Keratinocyte (primary cell): ENCODE measurements at regions not wholly inside any gene's neighbourhood (a gene's known extent, or its start where the extent isn't known, plus 50 kb on each side); places are given as distances from the start of the nearest gene placed in this dataset.

Source experiments
- DNase-seq: peaks from one replicate; pipeline ENCODE4 v3.0.0-alpha.2; 2011; ENCODE audit warnings: low read depth, missing footprints, low spot score
- FAIRE-seq: peaks from 2 replicates; lab custom pipeline; 2011; peaks lifted over from hg19 to GRCh38; lab: Jason Lieb, UNC
- H2AFZ ChIP-seq: 2 replicates; pipeline ENCODE4 v1.6.0; 2012; ENCODE audit warnings: low read length, control low read depth, inconsistent platforms; ENCODE audit not compliant: control insufficient read depth
- H3K27ac ChIP-seq: 2 replicates; pipeline ENCODE4 v1.5.1; 2011; ENCODE audit warnings: low read length; ENCODE audit not compliant: control insufficient read depth, insufficient read depth
- H3K27me3 ChIP-seq: 3 replicates; pipeline ENCODE4 v1.6.0; 2011; ENCODE audit warnings: low read length; ENCODE audit not compliant: control insufficient read depth, insufficient read depth; ENCODE audit errors: extremely low read depth
- H3K36me3 ChIP-seq, 2 experiments: 2 replicates in 1 of 2; 3 replicates in 1 of 2; pipeline ENCODE4 v1.5.1; 2011; ENCODE audit warnings: low read length in 2 of 2, mild to moderate bottlenecking in 1 of 2; ENCODE audit not compliant: control insufficient read depth in 2 of 2, insufficient read depth in 2 of 2; ENCODE audit errors: extremely low read depth in 1 of 2
- H3K4me1 ChIP-seq: 3 replicates; pipeline ENCODE4 v1.5.1; 2011; ENCODE audit warnings: low read length; ENCODE audit not compliant: control insufficient read depth, insufficient read depth; ENCODE audit errors: extremely low read depth
- H3K4me2 ChIP-seq: 3 replicates; pipeline ENCODE4 v1.6.0; 2011; ENCODE audit warnings: low read depth, low read length; ENCODE audit not compliant: control insufficient read depth, insufficient read depth; ENCODE audit errors: extremely low read depth
- H3K4me3 ChIP-seq, 3 experiments: fragments of 200-600 bp in 1 of 3; sonication (generic) in 1 of 3; 2 replicates in 2 of 3; 3 replicates in 1 of 3; pipeline ENCODE4 v1.5.1; 2011 to 2016; ENCODE audit warnings: low read length in 3 of 3, mild to moderate bottlenecking in 3 of 3, control low read depth in 2 of 3, inconsistent platforms in 1 of 3, low read depth in 1 of 3, mixed read lengths in 1 of 3, mixed run types in 1 of 3, moderate library complexity in 1 of 3; ENCODE audit not compliant: control insufficient read depth in 2 of 3, insufficient read depth in 2 of 3; ENCODE audit errors: extremely low read depth in 1 of 3
- H3K79me2 ChIP-seq: 2 replicates; pipeline ENCODE4 v1.6.0; 2012; ENCODE audit warnings: low read length; ENCODE audit not compliant: control insufficient read depth, insufficient read depth
- H3K9ac ChIP-seq: 3 replicates; pipeline ENCODE4 v1.6.0; 2011; ENCODE audit warnings: low read length; ENCODE audit not compliant: control insufficient read depth, insufficient read depth; ENCODE audit errors: extremely low read depth
- H3K9me1 ChIP-seq: 3 replicates; pipeline ENCODE4 v1.6.0; 2011; ENCODE audit warnings: low read length; ENCODE audit not compliant: control insufficient read depth, insufficient read depth; ENCODE audit errors: extremely low read depth
- H3K9me3 ChIP-seq: 2 replicates; pipeline ENCODE4 v1.5.1; 2012; ENCODE audit warnings: low read depth, low read length; ENCODE audit not compliant: control insufficient read depth
- H4K20me1 ChIP-seq: 3 replicates; pipeline ENCODE4 v1.6.0; 2011; ENCODE audit warnings: low read length; ENCODE audit not compliant: control insufficient read depth, insufficient read depth; ENCODE audit errors: extremely low read depth
- EZH2 ChIP-seq: IDR thresholded peaks from one replicate; pipeline ENCODE4 v1.6.1; 2012; ENCODE audit warnings: inconsistent platforms, mild to moderate bottlenecking, low read length, moderate library complexity
- dilution Hi-C: fragments of 300-500 bp; cut with MboI; formaldehyde crosslinking; loops from one replicate; pipeline ENCODE4 v1.7.0; 2020; ENCODE audit warnings: low sequenced_read_pairs; ENCODE audit not compliant: extremely low pct_ligation_motif_present
- TF ChIP-seq, protein P1 (sequence below), 3 experiments: IDR thresholded peaks in 1 of 3; conservative IDR thresholded peaks in 1 of 3; optimal IDR thresholded peaks in 1 of 3; 2 replicates in 2 of 3; 3 replicates in 1 of 3; pipeline versions ENCODE3 to v1.5.1; 2011; ENCODE audit warnings: low read length in 3 of 3, mild to moderate bottlenecking in 3 of 3, moderate library complexity in 2 of 3, control low read depth in 1 of 3, inconsistent platforms in 1 of 3; ENCODE audit not compliant: insufficient read depth in 2 of 3; ENCODE audit errors: extremely low read depth in 1 of 3

DNA sequence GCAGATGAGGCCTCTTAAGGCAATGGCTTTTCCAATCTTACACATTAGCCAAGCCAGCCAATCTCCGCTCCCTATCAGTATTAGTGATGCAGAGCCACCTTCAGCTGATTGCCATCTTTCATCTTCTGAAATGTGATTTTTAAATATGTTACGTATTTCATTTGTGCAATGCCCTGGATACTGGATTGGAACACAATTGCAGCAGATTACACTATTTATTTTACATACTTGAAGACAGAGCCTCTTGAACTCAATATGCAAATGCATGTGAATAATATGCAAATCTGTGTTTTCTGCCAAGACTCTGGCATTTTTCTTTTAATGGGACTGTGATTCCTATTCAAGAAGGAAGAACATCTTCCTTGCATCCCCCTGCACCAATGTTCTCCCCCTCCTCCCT lies 90.5 kb downstream of the GRIN2B start:
- Histone ChIP-seq H3K79me2 (no peaks in the 10 kb centered on the region), H2AFZ (no peak overlapping the region), H3K9ac (no peak overlapping the region), H3K27me3 (no peaks in the 10 kb centered on the region), H3K4me1 (no peaks in the 10 kb centered on the region), H3K36me3 (no peaks in the 10 kb centered on the region), H3K27ac (no peak overlapping the region), H3K4me2 (no peak overlapping the region), H3K9me3 (no peaks in the 10 kb centered on the region), H3K9me1 (no peaks in the 10 kb centered on the region), H3K4me3 (no peak overlapping the region), H4K20me1 (no peaks in the 10 kb centered on the region)
- TF ChIP-seq EZH2, result no peak
- TF ChIP-seq, protein P1, sequence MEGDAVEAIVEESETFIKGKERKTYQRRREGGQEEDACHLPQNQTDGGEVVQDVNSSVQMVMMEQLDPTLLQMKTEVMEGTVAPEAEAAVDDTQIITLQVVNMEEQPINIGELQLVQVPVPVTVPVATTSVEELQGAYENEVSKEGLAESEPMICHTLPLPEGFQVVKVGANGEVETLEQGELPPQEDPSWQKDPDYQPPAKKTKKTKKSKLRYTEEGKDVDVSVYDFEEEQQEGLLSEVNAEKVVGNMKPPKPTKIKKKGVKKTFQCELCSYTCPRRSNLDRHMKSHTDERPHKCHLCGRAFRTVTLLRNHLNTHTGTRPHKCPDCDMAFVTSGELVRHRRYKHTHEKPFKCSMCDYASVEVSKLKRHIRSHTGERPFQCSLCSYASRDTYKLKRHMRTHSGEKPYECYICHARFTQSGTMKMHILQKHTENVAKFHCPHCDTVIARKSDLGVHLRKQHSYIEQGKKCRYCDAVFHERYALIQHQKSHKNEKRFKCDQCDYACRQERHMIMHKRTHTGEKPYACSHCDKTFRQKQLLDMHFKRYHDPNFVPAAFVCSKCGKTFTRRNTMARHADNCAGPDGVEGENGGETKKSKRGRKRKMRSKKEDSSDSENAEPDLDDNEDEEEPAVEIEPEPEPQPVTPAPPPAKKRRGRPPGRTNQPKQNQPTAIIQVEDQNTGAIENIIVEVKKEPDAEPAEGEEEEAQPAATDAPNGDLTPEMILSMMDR (optimal IDR thresholded peaks at IDR 0.05 in 1 of 3, IDR thresholded peaks at IDR 0.05 in 1 of 3, conservative IDR thresholded peaks at IDR 0.05 in 1 of 3; ENCODE audit: extremely low read depth in 1 of 3, insufficient read depth in 2 of 3, low read length in 3 of 3), result no peak
- dilution Hi-C loops, result no loop called here
- DNase-seq, result no peak
- no peak for FAIRE-seq

DNA sequence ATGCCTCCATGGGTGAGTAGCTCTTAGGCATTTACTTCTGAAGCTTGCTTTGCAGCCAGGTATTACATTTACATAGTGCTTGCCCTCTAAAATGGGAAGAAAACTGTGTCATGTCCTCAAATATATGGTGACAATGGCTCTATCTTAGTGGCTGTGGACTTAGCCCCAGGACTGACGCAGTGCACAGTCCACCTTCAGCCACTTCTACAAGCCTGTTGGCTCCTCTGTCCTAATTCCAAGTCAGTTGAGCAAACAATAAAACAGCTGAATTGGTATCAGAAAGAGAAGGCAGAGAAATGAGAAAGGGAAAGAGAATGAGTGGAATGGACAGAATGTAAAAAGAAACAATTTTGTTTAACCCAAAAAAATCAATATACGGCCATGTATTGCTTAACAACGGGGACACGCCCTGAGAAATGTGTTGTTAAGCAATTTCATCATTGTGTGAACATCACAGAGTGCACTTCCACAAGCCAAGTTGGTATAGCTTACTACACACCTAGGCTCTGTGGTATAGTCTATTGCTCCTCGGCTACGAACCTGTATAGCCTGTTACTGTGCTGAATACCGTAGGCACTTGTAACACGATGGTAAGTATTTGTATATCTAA lies 93.5 kb downstream of the GRIN2B start:
- Histone ChIP-seq H3K4me3 (no peak overlapping the region), H3K27me3 (no peaks in the 10 kb centered on the region), H3K9ac (no peak overlapping the region), H3K9me3 (no peaks in the 10 kb centered on the region), H3K4me1 (no peaks in the 10 kb centered on the region), H2AFZ (no peak overlapping the region), H4K20me1 (no peaks in the 10 kb centered on the region), H3K36me3 (no peaks in the 10 kb centered on the region), H3K79me2 (no peaks in the 10 kb centered on the region), H3K27ac (no peak overlapping the region), H3K9me1 (no peaks in the 10 kb centered on the region), H3K4me2 (no peak overlapping the region)
- dilution Hi-C loops, result no loop called here
- DNase-seq (no peak), FAIRE-seq (no peak)
- no peak for TF ChIP-seq EZH2
- TF ChIP-seq, protein P1 (optimal IDR thresholded peaks at IDR 0.05 in 1 of 3, IDR thresholded peaks at IDR 0.05 in 1 of 3, conservative IDR thresholded peaks at IDR 0.05 in 1 of 3; ENCODE audit: extremely low read depth in 1 of 3, insufficient read depth in 2 of 3, low read length in 3 of 3), result no peak
